DMS 273 (cell line): ENCODE measurements at regions not wholly inside any gene's neighbourhood (a gene's known extent, or its start where the extent isn't known, plus 50 kb on each side); places are given as distances from the start of the nearest gene placed in this dataset.

Experiments used
- DNase-seq: peaks from one replicate; lab custom pipeline; 2025; ENCODE audit not compliant: unreplicated experiment; lab: John Stamatoyannopoulos, UW

GRCh38 chr9:85430659-85431338, 311.0 kb downstream of the AGTPBP1 start:
- DNase-seq = peak; percentile 9

GRCh38 chr9:85428230-85428629, 313.5 kb downstream of the AGTPBP1 start:
- DNase-seq = no peak

GRCh38 chr9:85427772-85428171, 314.0 kb downstream of the AGTPBP1 start:
- DNase-seq = no peak

GRCh38 chr9:85425153-85425611, 316.6 kb downstream of the AGTPBP1 start:
- DNase-seq = peak; percentile 88

GRCh38 chr9:85423422-85423821, 318.3 kb downstream of the AGTPBP1 start:
- DNase-seq = no peak

- DNase-seq = no peak
Measured at GRCh38 chr9:85421641-85422040, 320.1 kb downstream of the AGTPBP1 start.

GRCh38 chr9:85420750-85421149, 321.0 kb downstream of the AGTPBP1 start:
- peak; percentile 26 for DNase-seq

GRCh38 chr9:85417674-85418073, 324.1 kb downstream of the AGTPBP1 start:
- DNase-seq = no peak

GRCh38 chr9:85416715-85417114, 325.0 kb downstream of the AGTPBP1 start:
- DNase-seq = no peak

- DNase-seq = no peak
Measured at GRCh38 chr9:85414390-85414789, 327.4 kb downstream of the AGTPBP1 start.

GRCh38 chr9:85408494-85408893, 333.3 kb downstream of the AGTPBP1 start:
- DNase-seq = no peak

- DNase-seq = no peak
Measured at GRCh38 chr9:85405566-85405950, 336.2 kb downstream of the AGTPBP1 start.

GRCh38 chr9:85404911-85405565, 336.7 kb downstream of the AGTPBP1 start:
- DNase-seq = no peak

GRCh38 chr9:85402551-85402950, 339.2 kb downstream of the AGTPBP1 start:
- no peak for DNase-seq

- peak; percentile 20 for DNase-seq
Measured at GRCh38 chr9:85401998-85402397, 339.8 kb downstream of the AGTPBP1 start.

- DNase-seq = no peak
Measured at GRCh38 chr9:85397005-85397404, 344.7 kb downstream of the AGTPBP1 start.

GRCh38 chr9:85392260-85392659, 349.5 kb downstream of the AGTPBP1 start:
- DNase-seq = no peak

- DNase-seq = peak; percentile 87
Measured at GRCh38 chr9:85377731-85378289, 363.9 kb downstream of the AGTPBP1 start.

GRCh38 chr9:85368781-85369180, 373.0 kb downstream of the AGTPBP1 start:
- DNase-seq = no peak

- no peak for DNase-seq
Measured at GRCh38 chr9:85359161-85359560, 382.6 kb downstream of the AGTPBP1 start.

GRCh38 chr9:85349046-85349445, 392.7 kb downstream of the AGTPBP1 start:
- DNase-seq = no peak

GRCh38 chr9:85347541-85347940, 394.2 kb downstream of the AGTPBP1 start:
- no peak for DNase-seq
